ENCODE measurements at regions not wholly inside any gene's neighbourhood (a gene's known extent, or its start where the extent isn't known, plus 50 kb on each side); places are given as distances from the start of the nearest gene placed in this dataset.

- Histone ChIP-seq H3K4me1 (ENCODE audit: insufficient read depth, poor library complexity, severe bottlenecking) (peaks cover 15% of the 10 kb centered on the region), H3K4me3 (ENCODE audit: severe bottlenecking) (no peak overlapping the region), H3K9me3 (ENCODE audit: severe bottlenecking) (no peaks in the 10 kb centered on the region), H3K27me3 (ENCODE audit: insufficient read depth, poor library complexity, severe bottlenecking) (no peaks in the 10 kb centered on the region), H3K27ac (ENCODE audit: poor library complexity, severe bottlenecking) (peak overlapping the region; percentile 47), H3K36me3 (ENCODE audit: low read depth) (no peaks in the 10 kb centered on the region)
- no peak for TF ChIP-seq CTCF (IDR thresholded peaks at IDR 0.05; ENCODE audit: poor library complexity, severe bottlenecking)
- ATAC-seq (ENCODE audit: low read depth) = peak; percentile 90
- no peak for DNase-seq (ENCODE audit: low spot score)
Observed at GRCh38 chr5:135269931-135270421, 129.1 kb downstream of the MACROH2A1 start.

GRCh38 chr5:135269199-135269598 is 129.8 kb downstream of the MACROH2A1 start:
- H3K4me1 ChIP-seq (ENCODE audit: insufficient read depth, poor library complexity, severe bottlenecking) = peaks cover 14% of the 10 kb centered on the region
- H3K27ac ChIP-seq (ENCODE audit: poor library complexity, severe bottlenecking) = peak overlapping the region; percentile 47
- TF ChIP-seq CTCF (IDR thresholded peaks at IDR 0.05; ENCODE audit: poor library complexity, severe bottlenecking) = no peak
- ATAC-seq (ENCODE audit: low read depth) (peak; percentile 66), DNase-seq (ENCODE audit: low spot score) (no peak)
- H3K9me3 ChIP-seq (ENCODE audit: severe bottlenecking) = no peaks in the 10 kb centered on the region
- H3K27me3 ChIP-seq (ENCODE audit: insufficient read depth, poor library complexity, severe bottlenecking) = no peaks in the 10 kb centered on the region
- H3K36me3 ChIP-seq (ENCODE audit: low read depth) = no peaks in the 10 kb centered on the region
- no peak overlapping the region for H3K4me3 ChIP-seq (ENCODE audit: severe bottlenecking)

GRCh38 chr5:135266975-135267374 is 132.1 kb downstream of the MACROH2A1 start:
- no peak for TF ChIP-seq CTCF (IDR thresholded peaks at IDR 0.05; ENCODE audit: poor library complexity, severe bottlenecking)
- no peaks in the 10 kb centered on the region for H3K9me3 ChIP-seq (ENCODE audit: severe bottlenecking)
- no peak for DNase-seq (ENCODE audit: low spot score)
- no peaks in the 10 kb centered on the region for H3K36me3 ChIP-seq (ENCODE audit: low read depth)
- H3K4me1 ChIP-seq (ENCODE audit: insufficient read depth, poor library complexity, severe bottlenecking) = peaks cover 14% of the 10 kb centered on the region
- no peak overlapping the region for H3K27ac ChIP-seq (ENCODE audit: poor library complexity, severe bottlenecking)
- H3K4me3 ChIP-seq (ENCODE audit: severe bottlenecking) = no peak overlapping the region
- no peaks in the 10 kb centered on the region for H3K27me3 ChIP-seq (ENCODE audit: insufficient read depth, poor library complexity, severe bottlenecking)
- ATAC-seq (ENCODE audit: low read depth) = no peak

GRCh38 chr5:135266303-135266635 is 132.8 kb downstream of the MACROH2A1 start:
- Histone ChIP-seq H3K27ac (ENCODE audit: poor library complexity, severe bottlenecking) (no peak overlapping the region), H3K4me1 (ENCODE audit: insufficient read depth, poor library complexity, severe bottlenecking) (peaks cover 14% of the 10 kb centered on the region), H3K27me3 (ENCODE audit: insufficient read depth, poor library complexity, severe bottlenecking) (no peaks in the 10 kb centered on the region), H3K4me3 (ENCODE audit: severe bottlenecking) (no peak overlapping the region), H3K36me3 (ENCODE audit: low read depth) (no peaks in the 10 kb centered on the region), H3K9me3 (ENCODE audit: severe bottlenecking) (no peaks in the 10 kb centered on the region)
- no peak for TF ChIP-seq CTCF (IDR thresholded peaks at IDR 0.05; ENCODE audit: poor library complexity, severe bottlenecking)
- DNase-seq (ENCODE audit: low spot score) (no peak), ATAC-seq (ENCODE audit: low read depth) (no peak)

DNA sequence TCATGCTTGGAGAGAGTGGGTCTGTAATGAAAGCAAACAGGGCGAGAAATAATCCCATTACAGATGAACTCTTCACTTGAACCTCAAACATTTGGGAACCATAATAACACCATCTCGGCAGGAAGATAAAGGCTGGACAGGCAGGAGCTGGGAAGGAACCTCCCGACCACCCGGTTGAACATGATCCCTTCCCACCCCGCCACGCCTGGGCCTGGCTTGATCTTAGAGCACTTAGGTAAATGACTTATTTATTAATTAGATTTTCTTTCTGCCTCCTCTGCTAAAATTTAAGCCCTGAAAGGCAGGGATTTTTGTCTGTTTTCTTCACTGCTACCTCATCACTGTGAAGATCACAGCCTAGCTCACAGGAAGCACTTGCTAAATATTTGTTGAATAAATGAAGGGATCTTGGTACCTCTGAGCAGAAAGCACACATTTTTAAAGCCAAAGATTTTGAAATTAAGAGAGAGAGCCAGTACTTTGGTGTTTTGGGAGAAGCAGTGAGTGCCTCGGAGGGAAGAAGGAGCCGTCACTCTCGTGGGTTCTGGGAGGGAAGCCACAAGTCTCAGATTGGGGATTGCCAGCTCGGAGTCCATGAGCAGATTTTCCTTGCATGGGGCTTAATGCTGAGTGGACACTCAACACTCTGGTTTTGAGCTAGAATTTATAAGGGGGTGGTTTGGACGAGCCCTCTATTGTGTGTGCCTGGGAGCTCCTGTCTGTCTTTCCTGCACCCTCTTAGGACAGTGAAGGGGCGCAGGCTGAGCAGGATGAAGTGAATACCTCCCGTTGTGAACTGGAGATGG is 133.3 kb downstream of the MACROH2A1 start:
- no peak overlapping the region for H3K4me3 ChIP-seq (ENCODE audit: severe bottlenecking)
- H3K27ac ChIP-seq (ENCODE audit: poor library complexity, severe bottlenecking) = no peak overlapping the region
- DNase-seq (ENCODE audit: low spot score) (no peak), ATAC-seq (ENCODE audit: low read depth) (no peak)
- no peak for TF ChIP-seq CTCF (IDR thresholded peaks at IDR 0.05; ENCODE audit: poor library complexity, severe bottlenecking)
- no peaks in the 10 kb centered on the region for H3K9me3 ChIP-seq (ENCODE audit: severe bottlenecking)
- H3K36me3 ChIP-seq (ENCODE audit: low read depth) = no peaks in the 10 kb centered on the region
- H3K4me1 ChIP-seq (ENCODE audit: insufficient read depth, poor library complexity, severe bottlenecking) = peaks cover 14% of the 10 kb centered on the region
- H3K27me3 ChIP-seq (ENCODE audit: insufficient read depth, poor library complexity, severe bottlenecking) = no peaks in the 10 kb centered on the region

Data from RWPE2 (cell line).